ENCODE measurements at regions not wholly inside any gene's neighbourhood (a gene's known extent, or its start where the extent isn't known, plus 50 kb on each side); places are given as distances from the start of the nearest gene placed in this dataset.

- Histone ChIP-seq H3K4me3 (ENCODE audit: insufficient read depth, low read length, poor library complexity, severe bottlenecking) (no peak overlapping the region), H3K9me2 (replicated peaks; ENCODE audit: insufficient read depth, low read length) (no peaks in the 10 kb centered on the region), H3K79me2 (ENCODE audit: insufficient read depth, low read length) (no peaks in the 10 kb centered on the region), H3K9ac (ENCODE audit: low read length) (no peak overlapping the region), H3K4me2 (ENCODE audit: low read depth, low read length, poor library complexity, severe bottlenecking) (no peak overlapping the region), H3K27me3 (ENCODE audit: low read length) (no peaks in the 10 kb centered on the region), H3K9me3 (ENCODE audit: insufficient read depth, low read length) (no peaks in the 10 kb centered on the region), H2AFZ (ENCODE audit: low read depth, low read length, severe bottlenecking) (no peak overlapping the region), H3K27ac (ENCODE audit: low read depth, low read length) (no peak overlapping the region), H3F3A (ENCODE audit: insufficient read depth) (no peaks in the 10 kb centered on the region), H4K20me1 (ENCODE audit: low read depth, low read length) (no peaks in the 10 kb centered on the region), H3K36me3 (ENCODE audit: low read length) (no peaks in the 10 kb centered on the region)
- TF ChIP-seq EZH2phosphoT487 (conservative IDR thresholded peaks at IDR 0.05; ENCODE audit: low read length) = no peak
- no peak for TF ChIP-seq CTCF (IDR thresholded peaks at IDR 0.05; ENCODE audit: insufficient read depth, low read length, poor library complexity, severe bottlenecking)
Measured at GRCh38 chr7:70972693-70973092, 159.3 kb upstream of the GALNT17 start.

DNA sequence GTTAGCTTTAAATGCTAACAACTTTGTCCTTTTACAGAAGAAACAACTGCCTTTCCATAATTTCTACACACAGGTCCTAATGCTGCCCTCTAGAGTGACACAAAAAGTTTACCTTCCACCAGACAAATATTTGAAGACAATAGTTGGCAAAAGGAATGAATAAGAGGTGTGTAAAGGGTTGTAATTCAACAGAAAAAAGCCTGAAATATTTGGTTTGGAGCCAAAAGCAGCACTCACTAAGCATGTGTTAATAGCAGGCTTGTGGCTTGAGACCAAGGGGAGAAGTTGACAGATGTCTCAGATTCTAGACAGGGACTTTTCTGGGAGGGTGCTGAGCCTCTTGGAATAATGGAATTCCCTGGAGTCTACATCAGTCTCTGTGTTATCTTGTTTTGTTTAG is 156.2 kb upstream of the GALNT17 start:
- H2AFZ ChIP-seq (ENCODE audit: low read depth, low read length, severe bottlenecking) = no peak overlapping the region
- H3K9me2 ChIP-seq (replicated peaks; ENCODE audit: insufficient read depth, low read length) = no peaks in the 10 kb centered on the region
- no peak overlapping the region for H3K27ac ChIP-seq (ENCODE audit: low read depth, low read length)
- no peak overlapping the region for H3K9ac ChIP-seq (ENCODE audit: low read length)
- H3K4me2 ChIP-seq (ENCODE audit: low read depth, low read length, poor library complexity, severe bottlenecking) = no peak overlapping the region
- no peaks in the 10 kb centered on the region for H3K36me3 ChIP-seq (ENCODE audit: low read length)
- H3K9me3 ChIP-seq (ENCODE audit: insufficient read depth, low read length) = no peaks in the 10 kb centered on the region
- TF ChIP-seq CTCF (IDR thresholded peaks at IDR 0.05; ENCODE audit: insufficient read depth, low read length, poor library complexity, severe bottlenecking) = no peak
- no peak for TF ChIP-seq EZH2phosphoT487 (conservative IDR thresholded peaks at IDR 0.05; ENCODE audit: low read length)
- no peak overlapping the region for H3K4me3 ChIP-seq (ENCODE audit: insufficient read depth, low read length, poor library complexity, severe bottlenecking)
- no peaks in the 10 kb centered on the region for H3K79me2 ChIP-seq (ENCODE audit: insufficient read depth, low read length)
- no peaks in the 10 kb centered on the region for H4K20me1 ChIP-seq (ENCODE audit: low read depth, low read length)
- H3F3A ChIP-seq (ENCODE audit: insufficient read depth) = no peaks in the 10 kb centered on the region
- H3K27me3 ChIP-seq (ENCODE audit: low read length) = no peaks in the 10 kb centered on the region

- Histone ChIP-seq H4K20me1 (ENCODE audit: low read depth, low read length) (no peaks in the 10 kb centered on the region), H3K36me3 (ENCODE audit: low read length) (no peaks in the 10 kb centered on the region), H3K27me3 (ENCODE audit: low read length) (no peaks in the 10 kb centered on the region), H3K9ac (ENCODE audit: low read length) (no peak overlapping the region), H3K4me2 (ENCODE audit: low read depth, low read length, poor library complexity, severe bottlenecking) (no peak overlapping the region), H3K4me3 (ENCODE audit: insufficient read depth, low read length, poor library complexity, severe bottlenecking) (no peak overlapping the region), H3K79me2 (ENCODE audit: insufficient read depth, low read length) (no peaks in the 10 kb centered on the region), H3F3A (ENCODE audit: insufficient read depth) (no peaks in the 10 kb centered on the region), H3K9me2 (replicated peaks; ENCODE audit: insufficient read depth, low read length) (no peaks in the 10 kb centered on the region), H3K9me3 (ENCODE audit: insufficient read depth, low read length) (no peaks in the 10 kb centered on the region), H3K27ac (ENCODE audit: low read depth, low read length) (no peak overlapping the region), H2AFZ (ENCODE audit: low read depth, low read length, severe bottlenecking) (no peak overlapping the region)
- TF ChIP-seq CTCF (IDR thresholded peaks at IDR 0.05; ENCODE audit: insufficient read depth, low read length, poor library complexity, severe bottlenecking) = no peak
- TF ChIP-seq EZH2phosphoT487 (conservative IDR thresholded peaks at IDR 0.05; ENCODE audit: low read length) = no peak
Measured at GRCh38 chr7:70986297-70986696, 145.6 kb upstream of the GALNT17 start.

DNA sequence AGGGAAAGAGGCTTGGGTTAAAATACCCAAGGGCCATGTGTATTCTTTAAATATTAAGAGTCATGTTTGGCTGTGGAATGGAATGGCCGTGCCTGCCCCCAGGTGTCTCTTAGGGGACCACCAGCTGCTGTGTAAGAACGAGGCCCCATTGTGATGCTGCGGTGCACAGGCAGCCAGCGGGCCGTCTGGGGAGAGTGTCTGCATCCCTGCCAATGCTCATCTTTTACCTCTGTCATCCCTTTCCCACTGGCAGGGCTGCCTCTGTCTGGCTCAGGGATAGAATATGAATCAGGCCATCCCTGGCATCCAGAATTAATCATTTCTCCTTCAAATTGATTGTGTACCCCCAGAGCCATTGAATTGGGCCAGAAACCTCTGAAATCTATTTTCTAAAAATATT is 137.8 kb upstream of the GALNT17 start:
- H2AFZ ChIP-seq (ENCODE audit: low read depth, low read length, severe bottlenecking) = no peak overlapping the region
- no peaks in the 10 kb centered on the region for H3K9me3 ChIP-seq (ENCODE audit: insufficient read depth, low read length)
- H3F3A ChIP-seq (ENCODE audit: insufficient read depth) = no peaks in the 10 kb centered on the region
- H3K27ac ChIP-seq (ENCODE audit: low read depth, low read length) = no peak overlapping the region
- no peaks in the 10 kb centered on the region for H3K9me2 ChIP-seq (replicated peaks; ENCODE audit: insufficient read depth, low read length)
- no peaks in the 10 kb centered on the region for H3K79me2 ChIP-seq (ENCODE audit: insufficient read depth, low read length)
- no peak overlapping the region for H3K4me3 ChIP-seq (ENCODE audit: insufficient read depth, low read length, poor library complexity, severe bottlenecking)
- no peaks in the 10 kb centered on the region for H4K20me1 ChIP-seq (ENCODE audit: low read depth, low read length)
- H3K36me3 ChIP-seq (ENCODE audit: low read length) = no peaks in the 10 kb centered on the region
- no peak overlapping the region for H3K4me2 ChIP-seq (ENCODE audit: low read depth, low read length, poor library complexity, severe bottlenecking)
- no peak for TF ChIP-seq EZH2phosphoT487 (conservative IDR thresholded peaks at IDR 0.05; ENCODE audit: low read length)
- TF ChIP-seq CTCF (IDR thresholded peaks at IDR 0.05; ENCODE audit: insufficient read depth, low read length, poor library complexity, severe bottlenecking) = no peak
- H3K9ac ChIP-seq (ENCODE audit: low read length) = no peak overlapping the region
- no peaks in the 10 kb centered on the region for H3K27me3 ChIP-seq (ENCODE audit: low read length)
